ENCODE measurements at regions not wholly inside any gene's neighbourhood (a gene's known extent, or its start where the extent isn't known, plus 50 kb on each side); places are given as distances from the start of the nearest gene placed in this dataset.
"Not testable (repeated sequence)": the region's sequence is repeated elsewhere in the genome, so short reads cannot be mapped to it uniquely, and the experiment has no call there.

DNA sequence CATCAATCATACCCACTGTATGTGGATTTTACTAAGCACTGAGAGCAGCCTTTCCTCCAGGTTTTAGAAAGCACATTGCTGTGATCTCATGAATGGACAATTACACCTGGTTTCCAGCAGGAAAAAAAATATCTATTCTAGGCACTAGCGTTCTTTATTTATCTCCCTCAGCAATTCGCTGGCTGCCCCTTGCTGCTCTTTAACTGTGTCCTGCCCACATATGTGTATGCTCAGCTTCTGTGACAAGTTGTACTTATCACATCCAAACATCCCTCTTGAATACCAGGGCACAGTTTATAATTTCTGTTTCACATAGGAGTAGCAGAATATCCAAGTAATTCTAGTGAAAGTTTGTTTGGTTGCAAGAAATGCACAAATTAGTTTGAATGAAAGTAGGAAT, 146.8 kb downstream of the USP46 start:
- intact Hi-C loops (cut with micrococcal nuclease; ENCODE audit: unreplicated experiment) = no loop called here
- DNase-seq (ENCODE audit: low spot score) = no peak
- Histone ChIP-seq H4K20me1 (ENCODE audit: insufficient read depth, low read length) (no peaks in the 10 kb centered on the region), H3K79me2 (ENCODE audit: insufficient read depth, low read depth, low read length) (no peaks in the 10 kb centered on the region), H3K4me2 (ENCODE audit: low read length) (no peak overlapping the region), H3K9me3 (ENCODE audit: low read length) (no peaks in the 10 kb centered on the region), H2AFZ (ENCODE audit: low read length) (no peak overlapping the region), H3K4me3 (ENCODE audit: low read depth, low read length, poor library complexity, severe bottlenecking) (no peak overlapping the region), H3K4me1 (ENCODE audit: insufficient read depth, low read length, poor library complexity, severe bottlenecking) (no peaks in the 10 kb centered on the region), H3K9me2 (ENCODE audit: insufficient read depth, low read length) (no peaks in the 10 kb centered on the region), H3K36me3 (ENCODE audit: insufficient read depth, low read length) (no peaks in the 10 kb centered on the region), H3K27ac (ENCODE audit: low read depth, low read length, poor library complexity, severe bottlenecking) (no peak overlapping the region)
- POLR2A ChIA-PET = no interaction called here
- TF ChIP-seq, protein P1, sequence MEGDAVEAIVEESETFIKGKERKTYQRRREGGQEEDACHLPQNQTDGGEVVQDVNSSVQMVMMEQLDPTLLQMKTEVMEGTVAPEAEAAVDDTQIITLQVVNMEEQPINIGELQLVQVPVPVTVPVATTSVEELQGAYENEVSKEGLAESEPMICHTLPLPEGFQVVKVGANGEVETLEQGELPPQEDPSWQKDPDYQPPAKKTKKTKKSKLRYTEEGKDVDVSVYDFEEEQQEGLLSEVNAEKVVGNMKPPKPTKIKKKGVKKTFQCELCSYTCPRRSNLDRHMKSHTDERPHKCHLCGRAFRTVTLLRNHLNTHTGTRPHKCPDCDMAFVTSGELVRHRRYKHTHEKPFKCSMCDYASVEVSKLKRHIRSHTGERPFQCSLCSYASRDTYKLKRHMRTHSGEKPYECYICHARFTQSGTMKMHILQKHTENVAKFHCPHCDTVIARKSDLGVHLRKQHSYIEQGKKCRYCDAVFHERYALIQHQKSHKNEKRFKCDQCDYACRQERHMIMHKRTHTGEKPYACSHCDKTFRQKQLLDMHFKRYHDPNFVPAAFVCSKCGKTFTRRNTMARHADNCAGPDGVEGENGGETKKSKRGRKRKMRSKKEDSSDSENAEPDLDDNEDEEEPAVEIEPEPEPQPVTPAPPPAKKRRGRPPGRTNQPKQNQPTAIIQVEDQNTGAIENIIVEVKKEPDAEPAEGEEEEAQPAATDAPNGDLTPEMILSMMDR (conservative IDR thresholded peaks at IDR 0.05; ENCODE audit: low read length) = no peak
- TF ChIP-seq EZH2phosphoT487 (IDR thresholded peaks at IDR 0.05; ENCODE audit: borderline replicate concordance, low read depth, low read length) = no peak
- no TSS peak for BruUV-seq (replicated peaks)
- CTCF ChIA-PET (ENCODE audit: unreplicated experiment) = no interaction called here

DNA sequence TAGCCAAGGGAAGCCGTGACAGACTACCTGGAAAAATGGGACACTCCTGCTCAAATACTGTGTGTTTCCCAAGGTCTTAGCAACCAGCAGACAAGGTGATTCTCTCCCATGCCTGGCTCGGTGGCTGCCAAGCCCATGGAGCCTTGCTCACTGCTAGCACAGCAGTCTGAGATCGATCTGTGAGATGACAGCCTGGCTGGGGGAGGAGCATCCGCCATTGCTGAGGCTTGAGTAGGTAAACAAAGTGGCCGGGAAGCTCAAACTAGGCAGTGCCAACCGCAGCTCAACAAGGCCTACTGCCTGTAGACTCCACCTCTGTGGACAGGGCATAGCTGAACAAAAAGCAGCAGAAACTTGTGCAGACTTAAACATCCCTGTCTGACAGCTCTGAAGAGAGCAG, 137.0 kb downstream of the USP46 start:
- CTCF ChIA-PET (ENCODE audit: unreplicated experiment); H2AFZ ChIP-seq (ENCODE audit: low read length); H3K4me3 ChIP-seq (ENCODE audit: low read depth, low read length, poor library complexity, severe bottlenecking); H4K20me1 ChIP-seq (ENCODE audit: insufficient read depth, low read length); DNase-seq (ENCODE audit: low spot score); H3K9me2 ChIP-seq (ENCODE audit: insufficient read depth, low read length); intact Hi-C loops (cut with micrococcal nuclease; ENCODE audit: unreplicated experiment); H3K9me3 ChIP-seq (ENCODE audit: low read length); H3K4me2 ChIP-seq (ENCODE audit: low read length); H3K36me3 ChIP-seq (ENCODE audit: insufficient read depth, low read length); H3K4me1 ChIP-seq (ENCODE audit: insufficient read depth, low read length, poor library complexity, severe bottlenecking); H3K79me2 ChIP-seq (ENCODE audit: insufficient read depth, low read depth, low read length); BruUV-seq (replicated peaks); H3K27ac ChIP-seq (ENCODE audit: low read depth, low read length, poor library complexity, severe bottlenecking); POLR2A ChIA-PET: not testable (repeated sequence)

DNA sequence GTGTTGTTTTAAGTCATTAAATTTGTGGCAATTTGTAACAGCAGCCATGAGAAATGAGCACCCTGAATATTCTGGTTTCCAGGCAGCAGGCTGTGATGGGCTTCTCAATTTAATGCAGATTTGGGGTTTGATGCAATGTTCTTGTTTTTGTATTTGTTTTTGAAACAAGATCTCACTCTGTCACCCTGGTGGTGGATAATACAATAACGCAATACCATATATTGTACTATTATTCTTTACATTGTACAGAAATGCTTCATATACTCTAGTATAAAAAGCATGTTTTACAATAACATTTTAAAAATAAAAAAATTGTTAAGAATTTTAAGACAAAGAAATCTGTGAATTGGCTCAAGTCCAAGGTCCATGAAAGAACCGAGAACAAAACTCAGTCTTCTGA, 129.1 kb downstream of the USP46 start:
- ChIA-PET POLR2A (no interaction called here), CTCF (ENCODE audit: unreplicated experiment) (no interaction called here)
- H3K27ac ChIP-seq (ENCODE audit: low read depth, low read length, poor library complexity, severe bottlenecking) = no peak overlapping the region
- H4K20me1 ChIP-seq (ENCODE audit: insufficient read depth, low read length) = no peaks in the 10 kb centered on the region
- intact Hi-C loops (cut with micrococcal nuclease; ENCODE audit: unreplicated experiment) = no loop called here
- H3K4me1 ChIP-seq (ENCODE audit: insufficient read depth, low read length, poor library complexity, severe bottlenecking) = no peaks in the 10 kb centered on the region
- H3K9me2 ChIP-seq (ENCODE audit: insufficient read depth, low read length) = no peaks in the 10 kb centered on the region
- no peak for DNase-seq (ENCODE audit: low spot score)
- no peaks in the 10 kb centered on the region for H3K79me2 ChIP-seq (ENCODE audit: insufficient read depth, low read depth, low read length)
- no peaks in the 10 kb centered on the region for H3K36me3 ChIP-seq (ENCODE audit: insufficient read depth, low read length)
- H2AFZ ChIP-seq (ENCODE audit: low read length) = no peak overlapping the region
- no peak overlapping the region for H3K4me2 ChIP-seq (ENCODE audit: low read length)
- no peak for TF ChIP-seq EZH2phosphoT487 (IDR thresholded peaks at IDR 0.05; ENCODE audit: borderline replicate concordance, low read depth, low read length)
- TF ChIP-seq, protein P1 (conservative IDR thresholded peaks at IDR 0.05; ENCODE audit: low read length) = no peak
- no peaks in the 10 kb centered on the region for H3K9me3 ChIP-seq (ENCODE audit: low read length)
- no TSS peak for BruUV-seq (replicated peaks)
- H3K4me3 ChIP-seq (ENCODE audit: low read depth, low read length, poor library complexity, severe bottlenecking) = no peak overlapping the region
